ENCODE measurements at regions not wholly inside any gene's neighbourhood (a gene's known extent, or its start where the extent isn't known, plus 50 kb on each side); places are given as distances from the start of the nearest gene placed in this dataset.

- ATAC-seq (no peak), DNase-seq (no peak)
- H3K27ac ChIP-seq, result no peak overlapping the region
- H3K36me3 ChIP-seq, result no peaks in the 10 kb centered on the region
- H3K4me1 ChIP-seq, result no peaks in the 10 kb centered on the region
- no peak for TF ChIP-seq CTCF (IDR thresholded peaks at IDR 0.05)
- no peak overlapping the region for H3K4me3 ChIP-seq
- no peaks in the 10 kb centered on the region for H3K9me3 ChIP-seq
- intact Hi-C loops (cut with DNase I), result no loop called here
- H3K27me3 ChIP-seq, result peaks cover 3% of the 10 kb centered on the region
Observed at GRCh38 chr6:40925341-40925740, 113.7 kb downstream of the UNC5CL start.

GRCh38 chr6:40924839-40925238, 114.2 kb downstream of the UNC5CL start:
- Histone ChIP-seq H3K4me3 (no peak overlapping the region), H3K27me3 (peaks cover 3% of the 10 kb centered on the region), H3K9me3 (no peaks in the 10 kb centered on the region), H3K4me1 (no peaks in the 10 kb centered on the region), H3K36me3 (no peaks in the 10 kb centered on the region), H3K27ac (no peak overlapping the region)
- DNase-seq, result no peak
- TF ChIP-seq CTCF (IDR thresholded peaks at IDR 0.05), result no peak
- intact Hi-C loops (cut with DNase I), result no loop called here
- ATAC-seq, result no peak

GRCh38 chr6:40923880-40924279, 115.1 kb downstream of the UNC5CL start:
- Histone ChIP-seq H3K4me1 (no peaks in the 10 kb centered on the region), H3K27ac (no peak overlapping the region), H3K27me3 (peaks cover 3% of the 10 kb centered on the region), H3K36me3 (no peaks in the 10 kb centered on the region), H3K9me3 (no peaks in the 10 kb centered on the region), H3K4me3 (no peak overlapping the region)
- ATAC-seq (no peak), DNase-seq (no peak)
- no peak for TF ChIP-seq CTCF (IDR thresholded peaks at IDR 0.05)
- intact Hi-C loops (cut with DNase I), result no loop called here

DNA sequence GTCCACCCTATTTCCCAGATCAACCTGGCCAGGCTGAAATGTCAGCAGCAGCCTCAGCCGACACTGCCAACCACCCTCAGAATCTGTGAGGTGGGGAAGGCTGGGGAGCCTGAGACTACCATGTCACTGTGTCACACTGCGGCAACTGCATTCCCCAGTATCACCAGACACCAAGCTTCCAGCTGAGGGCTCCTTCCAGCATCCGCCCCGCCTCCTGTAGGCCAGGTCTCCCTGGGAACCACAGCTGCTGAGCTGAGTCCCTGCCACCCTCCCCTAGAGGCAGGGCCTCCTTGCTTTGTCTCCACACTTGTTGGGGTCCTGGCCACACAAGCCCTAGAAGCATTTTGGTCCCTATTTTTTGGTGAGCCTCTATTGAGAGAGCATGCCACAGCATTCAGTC, 115.7 kb downstream of the UNC5CL start:
- ATAC-seq (no peak), DNase-seq (no peak)
- Histone ChIP-seq H3K36me3 (no peaks in the 10 kb centered on the region), H3K27ac (no peak overlapping the region), H3K27me3 (peaks cover 3% of the 10 kb centered on the region), H3K4me3 (no peak overlapping the region), H3K4me1 (no peaks in the 10 kb centered on the region), H3K9me3 (no peaks in the 10 kb centered on the region)
- intact Hi-C loops (cut with DNase I), result no loop called here
- TF ChIP-seq CTCF (IDR thresholded peaks at IDR 0.05), result no peak

GRCh38 chr6:40922281-40922680, 116.7 kb downstream of the UNC5CL start:
- Histone ChIP-seq H3K27ac (no peak overlapping the region), H3K4me3 (no peak overlapping the region), H3K9me3 (no peaks in the 10 kb centered on the region), H3K27me3 (peaks cover under 1% of the 10 kb centered on the region), H3K4me1 (no peaks in the 10 kb centered on the region), H3K36me3 (no peaks in the 10 kb centered on the region)
- TF ChIP-seq CTCF (IDR thresholded peaks at IDR 0.05), result no peak
- intact Hi-C loops (cut with DNase I), result no loop called here
- no peak for ATAC-seq
- no peak for DNase-seq

GRCh38 chr6:40918040-40918651, 120.9 kb downstream of the UNC5CL start:
- DNase-seq (no peak), ATAC-seq (no peak)
- intact Hi-C loops (cut with DNase I), result no loop called here
- Histone ChIP-seq H3K36me3 (no peaks in the 10 kb centered on the region), H3K4me3 (no peak overlapping the region), H3K27me3 (no peaks in the 10 kb centered on the region), H3K27ac (no peak overlapping the region), H3K4me1 (no peaks in the 10 kb centered on the region), H3K9me3 (no peaks in the 10 kb centered on the region)
- no peak for TF ChIP-seq CTCF (IDR thresholded peaks at IDR 0.05)

Data from upper lobe of right lung (tissue), 1 donor.